SK-N-SH (cell line): ENCODE measurements at regions not wholly inside any gene's neighbourhood (a gene's known extent, or its start where the extent isn't known, plus 50 kb on each side); places are given as distances from the start of the nearest gene placed in this dataset.

Experiments used
- FOSL2 ChIP-seq: IDR thresholded peaks from 2 replicates; pipeline ENCODE4 v1.4.0; 2012; ENCODE audit warnings: low read depth, mild to moderate bottlenecking, moderate library complexity, borderline replicate concordance
- FOXJ3 ChIP-seq: sonication (generic); formaldehyde crosslinking; IDR thresholded peaks from 2 replicates; pipeline ENCODE4 v1.5.1; 2020; ENCODE audit warnings: mild to moderate bottlenecking, missing genetic modification reagents
- GATA2 ChIP-seq: sonication (generic); formaldehyde crosslinking; IDR thresholded peaks from 2 replicates; pipeline ENCODE4 v1.5.0; 2020; ENCODE audit warnings: mild to moderate bottlenecking, missing genetic modification reagents
- IRF3 ChIP-seq: fragments of 150-350 bp; IDR thresholded peaks from 2 replicates; pipeline ENCODE4 v1.6.1; 2016; ENCODE audit warnings: mild to moderate bottlenecking, low read depth, low read length
- MEF2A ChIP-seq: IDR thresholded peaks from 2 replicates; pipeline ENCODE4 v1.4.0; 2012; ENCODE audit warnings: low read depth, borderline replicate concordance
- MXI1 ChIP-seq: IDR thresholded peaks from 2 replicates; pipeline ENCODE4 v1.6.1; 2012; ENCODE audit warnings: mild to moderate bottlenecking, low read depth, low read length, improper control_type of control experiment
- NFIC ChIP-seq: IDR thresholded peaks from 2 replicates; pipeline ENCODE4 v1.4.0; 2012; ENCODE audit warnings: borderline replicate concordance
- NRF1 ChIP-seq: IDR thresholded peaks from 2 replicates; pipeline ENCODE4 v1.6.1; 2012; ENCODE audit warnings: low read depth, mild to moderate bottlenecking, low read length
- PBX3 ChIP-seq: IDR thresholded peaks from 2 replicates; pipeline ENCODE4; 2012
- RCOR1 ChIP-seq: fragments of 150-350 bp; IDR thresholded peaks from 2 replicates; pipeline ENCODE4 v1.6.1; 2017; ENCODE audit warnings: antibody characterized with exemption, low read length
- REST ChIP-seq: IDR thresholded peaks from 2 replicates; pipeline ENCODE4 v1.6.1; 2012; ENCODE audit warnings: mild to moderate bottlenecking, low read depth, low read length, moderate library complexity
- RFX5 ChIP-seq: IDR thresholded peaks from 2 replicates; pipeline ENCODE4 v1.6.1; 2012; ENCODE audit warnings: mild to moderate bottlenecking, improper control_type of control experiment, low read length
- SMC3 ChIP-seq: IDR thresholded peaks from 2 replicates; pipeline ENCODE4 v1.6.1; 2012; ENCODE audit warnings: low read depth, low read length, improper control_type of control experiment
- TAF1 ChIP-seq: IDR thresholded peaks from 2 replicates; pipeline ENCODE4 v1.6.1; 2012; ENCODE audit warnings: low read depth, mild to moderate bottlenecking, low read length, moderate library complexity, borderline replicate concordance
- TCF12 ChIP-seq: IDR thresholded peaks from 2 replicates; pipeline ENCODE4 v1.4.0; 2012
- USF1 ChIP-seq: IDR thresholded peaks from 2 replicates; pipeline ENCODE4 v1.4.0; 2012; ENCODE audit warnings: low read depth, borderline replicate concordance
- USF2 ChIP-seq: fragments of 150-350 bp; IDR thresholded peaks from 2 replicates; pipeline ENCODE4 v1.6.1; 2017; ENCODE audit warnings: antibody characterized with exemption, low read length, low read depth, borderline replicate concordance

- TF ChIP-seq USF2 (no peak), TCF12 (peak; percentile 74), NRF1 (no peak), NFIC (peak; percentile 80; the same call in 1 of the 2 replicates), GATA2 (no peak), RFX5 (no peak), MXI1 (no peak), MEF2A (no peak), RCOR1 (no peak), SMC3 (no peak), FOSL2 (peak; percentile 74), IRF3 (no peak), PBX3 (peak; percentile 56), TAF1 (no peak), FOXJ3 (CRISPR knock-in tag) (no peak), REST (no peak), USF1 (no peak)
Observed at GRCh38 chr5:158119961-158120723, 261.2 kb upstream of the CLINT1 start (continued).
